Hepatocyte (in vitro differentiated cells): ENCODE measurements at regions not wholly inside any gene's neighbourhood (a gene's known extent, or its start where the extent isn't known, plus 50 kb on each side); places are given as distances from the start of the nearest gene placed in this dataset.

Source experiments
- DNase-seq: peaks from one replicate; pipeline ENCODE4 v3.0.0-alpha.2; 2016; ENCODE audit warnings: low spot score
- H2AFZ ChIP-seq: fragments of 200-600 bp; sonication (generic); 2 replicates; pipeline ENCODE4 v1.6.0; 2016; ENCODE audit warnings: antibody characterized with exemption, mild to moderate bottlenecking
- H3K27ac ChIP-seq: fragments of 200-600 bp; sonication (generic); 2 replicates; pipeline ENCODE4 v1.5.1; 2016; ENCODE audit warnings: mild to moderate bottlenecking
- H3K27me3 ChIP-seq: fragments of 200-600 bp; sonication (generic); 2 replicates; pipeline ENCODE4 v1.6.1; 2016
- H3K36me3 ChIP-seq: fragments of 200-600 bp; sonication (generic); replicated peaks from 2 replicates; pipeline ENCODE4 v1.5.1; 2016; ENCODE audit warnings: low read depth; ENCODE audit not compliant: insufficient read depth
- H3K4me1 ChIP-seq: fragments of 200-600 bp; sonication (generic); 2 replicates; pipeline ENCODE4 v1.5.1; 2016; ENCODE audit warnings: mild to moderate bottlenecking, moderate library complexity; ENCODE audit not compliant: insufficient read depth
- H3K4me2 ChIP-seq: fragments of 200-600 bp; sonication (generic); 2 replicates; pipeline ENCODE4 v1.6.0; 2016
- H3K4me3 ChIP-seq: fragments of 200-600 bp; sonication (generic); 2 replicates; pipeline ENCODE4 v1.5.1; 2016; ENCODE audit warnings: mild to moderate bottlenecking
- H3K79me2 ChIP-seq: fragments of 200-600 bp; sonication (generic); 2 replicates; pipeline ENCODE4 v1.6.0; 2017; ENCODE audit warnings: mild to moderate bottlenecking
- H3K9me2 ChIP-seq: fragments of 200-600 bp; sonication (generic); replicated peaks from 2 replicates; pipeline ENCODE4 v1.6.0; 2017; ENCODE audit warnings: mild to moderate bottlenecking; ENCODE audit not compliant: insufficient read depth
- H3K9me3 ChIP-seq: fragments of 200-600 bp; sonication (generic); 2 replicates; pipeline ENCODE4 v1.5.1; 2016; ENCODE audit warnings: low read depth, mild to moderate bottlenecking
- H4K20me1 ChIP-seq: fragments of 200-600 bp; sonication (generic); 2 replicates; pipeline ENCODE4 v1.6.0; 2016; ENCODE audit warnings: mild to moderate bottlenecking; ENCODE audit not compliant: insufficient read depth, poor library complexity, severe bottlenecking
- CTCF ChIP-seq: fragments of 200-600 bp; sonication (generic); IDR thresholded peaks from 2 replicates; pipeline ENCODE4 v1.5.1; 2016; ENCODE audit warnings: antibody characterized with exemption, mild to moderate bottlenecking; ENCODE audit not compliant: poor library complexity
- EZH2 ChIP-seq: fragments of 200-600 bp; sonication (generic); IDR thresholded peaks from 2 replicates; pipeline ENCODE4 v1.6.1; 2016; ENCODE audit warnings: antibody characterized with exemption, mild to moderate bottlenecking, borderline replicate concordance
- EZH2phosphoT487 ChIP-seq: fragments of 200-600 bp; sonication (generic); IDR thresholded peaks from one replicate; pipeline ENCODE4 v1.6.1; 2018; ENCODE audit warnings: antibody characterized with exemption, mild to moderate bottlenecking, low read depth, moderate library complexity; ENCODE audit not compliant: unreplicated experiment, severe bottlenecking
- WGBS: methylation state at CpG from one replicate; pipeline ENCODE4 v1.1.6; 2016; ENCODE audit warnings: low lambda C conversion rate; ENCODE audit errors: missing lambda C conversion rate; 5-methylcytosine and 5-hydroxymethylcytosine counted together

GRCh38 chr20:10992731-10993130 is 318.9 kb upstream of the JAG1 start:
- Histone ChIP-seq H3K9me2 (no peaks in the 10 kb centered on the region), H3K27me3 (no peaks in the 10 kb centered on the region), H3K79me2 (no peaks in the 10 kb centered on the region), H3K4me2 (no peak overlapping the region), H3K9me3 (no peaks in the 10 kb centered on the region), H4K20me1 (no peaks in the 10 kb centered on the region), H3K4me1 (no peaks in the 10 kb centered on the region), H3K36me3 (no peaks in the 10 kb centered on the region), H3K4me3 (no peak overlapping the region), H2AFZ (no peak overlapping the region), H3K27ac (no peak overlapping the region)
- 59% methylated on average over 6 of the region's 6 CpGs for WGBS
- TF ChIP-seq EZH2 = no peak
- TF ChIP-seq CTCF = no peak
- no peak for TF ChIP-seq EZH2phosphoT487
- DNase-seq = no peak

- no peaks in the 10 kb centered on the region for H3K9me2 ChIP-seq
- H3K4me3 ChIP-seq = no peak overlapping the region
- H2AFZ ChIP-seq = no peak overlapping the region
- H3K9me3 ChIP-seq = no peaks in the 10 kb centered on the region
- H3K27ac ChIP-seq = no peak overlapping the region
- WGBS = 98% methylated on average over 2 of the region's 2 CpGs
- no peaks in the 10 kb centered on the region for H3K27me3 ChIP-seq
- no peaks in the 10 kb centered on the region for H3K4me1 ChIP-seq
- no peaks in the 10 kb centered on the region for H3K79me2 ChIP-seq
- no peak for TF ChIP-seq EZH2
- TF ChIP-seq CTCF = no peak
- no peak for TF ChIP-seq EZH2phosphoT487
- no peak for DNase-seq
- H3K4me2 ChIP-seq = no peak overlapping the region
- H4K20me1 ChIP-seq = no peaks in the 10 kb centered on the region
- no peaks in the 10 kb centered on the region for H3K36me3 ChIP-seq
Observed at GRCh38 chr20:10994991-10995700, 321.3 kb upstream of the JAG1 start.

- Histone ChIP-seq H2AFZ (no peak overlapping the region), H3K4me1 (peaks cover 8% of the 10 kb centered on the region), H3K79me2 (no peaks in the 10 kb centered on the region), H3K27ac (no peak overlapping the region), H4K20me1 (no peaks in the 10 kb centered on the region), H3K9me2 (no peaks in the 10 kb centered on the region), H3K27me3 (no peaks in the 10 kb centered on the region), H3K4me3 (no peak overlapping the region), H3K36me3 (no peaks in the 10 kb centered on the region), H3K9me3 (no peaks in the 10 kb centered on the region), H3K4me2 (no peak overlapping the region)
- no peak for TF ChIP-seq CTCF
- no peak for TF ChIP-seq EZH2
- no peak for TF ChIP-seq EZH2phosphoT487
- no peak for DNase-seq
- 89% methylated on average over 4 of the region's 4 CpGs for WGBS
Observed at GRCh38 chr20:10998476-10998875, 324.7 kb upstream of the JAG1 start.

- H3K9me2 ChIP-seq = no peaks in the 10 kb centered on the region
- no peaks in the 10 kb centered on the region for H3K79me2 ChIP-seq
- no peak overlapping the region for H3K4me2 ChIP-seq
- H3K9me3 ChIP-seq = no peaks in the 10 kb centered on the region
- no peak overlapping the region for H3K4me3 ChIP-seq
- H3K4me1 ChIP-seq = peaks cover 8% of the 10 kb centered on the region
- no peak for TF ChIP-seq EZH2phosphoT487
- TF ChIP-seq EZH2 = no peak
- no peak for TF ChIP-seq CTCF
- no peak for DNase-seq
- no peak overlapping the region for H3K27ac ChIP-seq
- H4K20me1 ChIP-seq = no peaks in the 10 kb centered on the region
- H3K27me3 ChIP-seq = no peaks in the 10 kb centered on the region
- whole genome bisulfite sequencing = 62% methylated on average over 1 of the region's 1 CpG
- no peaks in the 10 kb centered on the region for H3K36me3 ChIP-seq
- H2AFZ ChIP-seq = no peak overlapping the region
Observed at GRCh38 chr20:11000416-11000815, 326.6 kb upstream of the JAG1 start.
